HEK293 (cell line): ENCODE measurements at regions not wholly inside any gene's neighbourhood (a gene's known extent, or its start where the extent isn't known, plus 50 kb on each side); places are given as distances from the start of the nearest gene placed in this dataset.

Source experiments
- HOXA7 ChIP-seq: sonication (generic); formaldehyde crosslinking; IDR thresholded peaks from 2 replicates; pipeline ENCODE4 v1.8.1; 2022; ENCODE audit warnings: missing genetic modification reagents, borderline replicate concordance
- HOXD13 ChIP-seq: sonication (generic); formaldehyde crosslinking; IDR thresholded peaks from 2 replicates; pipeline ENCODE4 v1.8.0; 2022; ENCODE audit warnings: missing genetic modification reagents, borderline replicate concordance
- ZBTB7A ChIP-seq: fragments of 450-650 bp; formaldehyde crosslinking; IDR thresholded peaks from 2 replicates; pipeline ENCODE4 v1.5.1; 2016; ENCODE audit warnings: low read depth, missing biosample characterization, missing genetic modification characterization
- ZNF146 ChIP-seq: fragments of 450-650 bp; formaldehyde crosslinking; IDR thresholded peaks from 2 replicates; pipeline ENCODE4 v1.5.1; 2016; ENCODE audit warnings: missing biosample characterization, missing genetic modification characterization
- TF ChIP-seq, protein P1 (sequence below): fragments of 450-650 bp; formaldehyde crosslinking; IDR thresholded peaks from 2 replicates; pipeline ENCODE4 v1.5.1; 2016; ENCODE audit warnings: missing biosample characterization, missing genetic modification characterization

DNA sequence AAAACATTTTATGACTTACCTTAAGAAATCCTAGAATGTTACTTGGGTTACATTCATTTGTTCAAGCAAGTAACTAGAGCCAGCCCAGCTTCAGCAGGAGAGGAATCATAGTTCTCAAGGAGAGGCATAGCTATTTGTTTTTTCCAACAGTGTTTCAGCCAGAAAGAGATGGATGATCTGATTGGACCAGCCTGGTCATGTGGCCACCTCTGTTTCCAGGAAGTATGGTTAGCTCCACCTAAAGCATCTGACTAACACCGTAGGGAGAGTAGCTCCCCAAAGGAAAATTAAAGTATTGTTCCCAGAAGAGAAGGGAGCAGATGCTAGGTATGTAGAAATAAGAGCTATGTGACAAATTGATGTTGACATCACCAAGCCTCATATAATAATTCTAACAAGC lies 417.1 kb downstream of the TAFA4 start:
- TF ChIP-seq ZBTB7A (tag by site-specific recombination) (no peak), HOXD13 (CRISPR knock-in tag) (no peak), ZNF146 (tag by site-specific recombination) (no peak), HOXA7 (CRISPR knock-in tag) (no peak)
- TF ChIP-seq, protein P1, sequence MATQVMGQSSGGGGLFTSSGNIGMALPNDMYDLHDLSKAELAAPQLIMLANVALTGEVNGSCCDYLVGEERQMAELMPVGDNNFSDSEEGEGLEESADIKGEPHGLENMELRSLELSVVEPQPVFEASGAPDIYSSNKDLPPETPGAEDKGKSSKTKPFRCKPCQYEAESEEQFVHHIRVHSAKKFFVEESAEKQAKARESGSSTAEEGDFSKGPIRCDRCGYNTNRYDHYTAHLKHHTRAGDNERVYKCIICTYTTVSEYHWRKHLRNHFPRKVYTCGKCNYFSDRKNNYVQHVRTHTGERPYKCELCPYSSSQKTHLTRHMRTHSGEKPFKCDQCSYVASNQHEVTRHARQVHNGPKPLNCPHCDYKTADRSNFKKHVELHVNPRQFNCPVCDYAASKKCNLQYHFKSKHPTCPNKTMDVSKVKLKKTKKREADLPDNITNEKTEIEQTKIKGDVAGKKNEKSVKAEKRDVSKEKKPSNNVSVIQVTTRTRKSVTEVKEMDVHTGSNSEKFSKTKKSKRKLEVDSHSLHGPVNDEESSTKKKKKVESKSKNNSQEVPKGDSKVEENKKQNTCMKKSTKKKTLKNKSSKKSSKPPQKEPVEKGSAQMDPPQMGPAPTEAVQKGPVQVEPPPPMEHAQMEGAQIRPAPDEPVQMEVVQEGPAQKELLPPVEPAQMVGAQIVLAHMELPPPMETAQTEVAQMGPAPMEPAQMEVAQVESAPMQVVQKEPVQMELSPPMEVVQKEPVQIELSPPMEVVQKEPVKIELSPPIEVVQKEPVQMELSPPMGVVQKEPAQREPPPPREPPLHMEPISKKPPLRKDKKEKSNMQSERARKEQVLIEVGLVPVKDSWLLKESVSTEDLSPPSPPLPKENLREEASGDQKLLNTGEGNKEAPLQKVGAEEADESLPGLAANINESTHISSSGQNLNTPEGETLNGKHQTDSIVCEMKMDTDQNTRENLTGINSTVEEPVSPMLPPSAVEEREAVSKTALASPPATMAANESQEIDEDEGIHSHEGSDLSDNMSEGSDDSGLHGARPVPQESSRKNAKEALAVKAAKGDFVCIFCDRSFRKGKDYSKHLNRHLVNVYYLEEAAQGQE, result no peak
